PFSK-1 (cell line): ENCODE measurements at regions not wholly inside any gene's neighbourhood (a gene's known extent, or its start where the extent isn't known, plus 50 kb on each side); places are given as distances from the start of the nearest gene placed in this dataset.

Experiments used
- POLR2AphosphoS5 ChIP-seq: IDR thresholded peaks from 2 replicates; pipeline ENCODE4 v1.6.1; 2012; ENCODE audit warnings: low read depth, mild to moderate bottlenecking, control low read depth, low read length, moderate library complexity
- SIN3A ChIP-seq: IDR thresholded peaks from 2 replicates; pipeline ENCODE4 v1.6.1; 2012; ENCODE audit warnings: mild to moderate bottlenecking, low read length, moderate library complexity, borderline replicate concordance; ENCODE audit not compliant: insufficient read depth
- TF ChIP-seq, protein P1 (sequence below), 2 experiments: IDR thresholded peaks; 2 replicates each; pipeline versions ENCODE4 v1.6.1 to v1.8.0; 2011 to 2012; ENCODE audit warnings: low read depth in 2 of 2, low read length in 2 of 2, control low read depth in 1 of 2, inconsistent platforms in 1 of 2, mild to moderate bottlenecking in 1 of 2, moderate library complexity in 1 of 2; ENCODE audit not compliant: insufficient read depth in 1 of 2

DNA sequence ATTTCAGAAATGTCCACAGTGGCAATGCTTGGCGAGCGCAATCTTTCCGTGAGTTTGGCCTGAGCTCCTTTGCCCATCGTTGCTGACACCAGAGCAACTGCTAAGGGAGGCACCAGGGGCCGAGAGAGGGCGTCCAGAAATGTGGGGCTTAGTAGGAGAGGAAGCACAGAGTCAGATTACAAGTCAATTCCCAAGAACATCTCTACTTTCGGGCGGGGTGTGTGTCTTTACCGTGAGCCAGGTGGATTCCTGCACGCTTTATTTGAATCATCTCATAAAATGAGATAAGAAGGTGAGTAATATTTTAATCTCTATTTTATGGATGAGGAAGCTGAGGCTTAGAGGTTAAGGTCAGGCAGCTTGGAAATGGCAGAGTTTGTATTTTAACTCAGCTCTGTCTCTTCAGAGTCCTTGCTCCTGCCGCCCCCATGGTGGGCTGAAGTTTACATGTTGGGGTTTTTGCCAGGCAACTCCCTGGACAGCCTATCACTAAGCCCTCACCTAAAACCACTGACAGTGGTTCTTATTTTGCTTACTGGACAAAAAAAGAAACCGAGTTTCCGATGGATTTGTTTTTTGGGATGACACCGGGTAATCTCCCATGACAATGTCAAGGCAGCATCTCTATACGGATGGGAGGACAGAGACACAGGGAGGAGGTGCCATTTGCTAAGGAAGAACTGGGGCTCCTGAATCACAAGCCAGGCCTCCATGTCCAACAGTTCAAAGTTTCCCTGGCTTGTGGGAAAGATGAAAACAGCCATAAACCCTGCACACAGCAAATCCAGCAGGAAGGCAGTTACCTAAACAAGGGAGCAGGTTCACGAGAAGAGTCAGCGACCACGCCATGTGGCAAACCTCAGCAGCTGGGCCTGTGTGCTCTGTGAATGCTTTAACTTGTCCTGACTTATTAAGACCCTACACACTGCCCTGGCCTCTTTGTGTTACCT, 112.6 kb upstream of the SLC24A3 start:
- TF ChIP-seq SIN3A (no peak), POLR2AphosphoS5 (no peak)
- TF ChIP-seq, protein P1, sequence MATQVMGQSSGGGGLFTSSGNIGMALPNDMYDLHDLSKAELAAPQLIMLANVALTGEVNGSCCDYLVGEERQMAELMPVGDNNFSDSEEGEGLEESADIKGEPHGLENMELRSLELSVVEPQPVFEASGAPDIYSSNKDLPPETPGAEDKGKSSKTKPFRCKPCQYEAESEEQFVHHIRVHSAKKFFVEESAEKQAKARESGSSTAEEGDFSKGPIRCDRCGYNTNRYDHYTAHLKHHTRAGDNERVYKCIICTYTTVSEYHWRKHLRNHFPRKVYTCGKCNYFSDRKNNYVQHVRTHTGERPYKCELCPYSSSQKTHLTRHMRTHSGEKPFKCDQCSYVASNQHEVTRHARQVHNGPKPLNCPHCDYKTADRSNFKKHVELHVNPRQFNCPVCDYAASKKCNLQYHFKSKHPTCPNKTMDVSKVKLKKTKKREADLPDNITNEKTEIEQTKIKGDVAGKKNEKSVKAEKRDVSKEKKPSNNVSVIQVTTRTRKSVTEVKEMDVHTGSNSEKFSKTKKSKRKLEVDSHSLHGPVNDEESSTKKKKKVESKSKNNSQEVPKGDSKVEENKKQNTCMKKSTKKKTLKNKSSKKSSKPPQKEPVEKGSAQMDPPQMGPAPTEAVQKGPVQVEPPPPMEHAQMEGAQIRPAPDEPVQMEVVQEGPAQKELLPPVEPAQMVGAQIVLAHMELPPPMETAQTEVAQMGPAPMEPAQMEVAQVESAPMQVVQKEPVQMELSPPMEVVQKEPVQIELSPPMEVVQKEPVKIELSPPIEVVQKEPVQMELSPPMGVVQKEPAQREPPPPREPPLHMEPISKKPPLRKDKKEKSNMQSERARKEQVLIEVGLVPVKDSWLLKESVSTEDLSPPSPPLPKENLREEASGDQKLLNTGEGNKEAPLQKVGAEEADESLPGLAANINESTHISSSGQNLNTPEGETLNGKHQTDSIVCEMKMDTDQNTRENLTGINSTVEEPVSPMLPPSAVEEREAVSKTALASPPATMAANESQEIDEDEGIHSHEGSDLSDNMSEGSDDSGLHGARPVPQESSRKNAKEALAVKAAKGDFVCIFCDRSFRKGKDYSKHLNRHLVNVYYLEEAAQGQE (IDR thresholded peaks at IDR 0.05; ENCODE audit: insufficient read depth in 1 of 2, low read depth in 2 of 2, low read length in 2 of 2): no peak
